K562 (cell line): ENCODE measurements at regions not wholly inside any gene's neighbourhood (a gene's known extent, or its start where the extent isn't known, plus 50 kb on each side); places are given as distances from the start of the nearest gene placed in this dataset.

Experiments used
- ATAC-seq: fragments of 200-7000 bp; cut with Tn5 transposase; 3 replicates; pipeline ENCODE4 v1.9.1; 2020; ENCODE audit warnings: moderate library complexity
- BruUV-seq: library from RNA; stranded (reverse); fragments of 400-500 nt; replicated peaks from 2 replicates; lab custom pipeline; 2021; lab: Mats Ljungman, UMichigan
- CTCF ChIA-PET: fragments of 300-600 bp; formaldehyde crosslinking; extraction: SDS; loops from one replicate; lab custom pipeline; 2021; ENCODE audit warnings: low intra/inter-chr PET ratio; lab: Yijun Ruan, JAX
- POLR2A ChIA-PET: fragments of 300-600, 350-650 bp; sonication (Branson Sonifier 250); formaldehyde crosslinking; extraction: SDS; loops from one replicate; lab custom pipeline; 2021; ENCODE audit warnings: antibody characterized with exemption, inconsistent platforms; lab: Yijun Ruan, JAX
- DNase-seq, 4 experiments: peaks; one replicate each; pipeline versions ENCODE4 v3.0.0 to v3.0.0-alpha.2; 2011 to 2018; ENCODE audit warnings: low spot score in 3 of 4, mixed read lengths in 3 of 4; ENCODE audit errors: extremely low read depth in 1 of 4
- FAIRE-seq: peaks from 2 replicates; lab custom pipeline; 2011; peaks lifted over from hg19 to GRCh38; lab: Jason Lieb, UNC
- H2AFZ ChIP-seq: 2 replicates; pipeline ENCODE4 v1.6.0; 2011; ENCODE audit warnings: low read depth, low read length, control low read depth, inconsistent platforms
- H3K27ac ChIP-seq: fragments of 200-600 bp; 3 replicates; pipeline ENCODE4 v1.8.0; 2011; ENCODE audit warnings: low read depth, mild to moderate bottlenecking, control low read depth, inconsistent platforms, low read length, moderate library complexity, mixed read lengths; ENCODE audit errors: extremely low read depth
- H3K27me3 ChIP-seq, 2 experiments: fragments of 300-600 bp in 1 of 2; 2 replicates in 1 of 2; 3 replicates in 1 of 2; pipeline versions ENCODE4 v1.6.0 to v1.8.0; 2011; ENCODE audit warnings: inconsistent platforms in 2 of 2, low read length in 2 of 2, mild to moderate bottlenecking in 1 of 2, mixed read lengths in 1 of 2, moderate library complexity in 1 of 2; ENCODE audit not compliant: control insufficient read depth in 2 of 2, insufficient read depth in 2 of 2
- H3K36me3 ChIP-seq: fragments of 300-600 bp; 3 replicates; pipeline ENCODE4 v1.8.0; 2011; ENCODE audit warnings: mild to moderate bottlenecking, low read length, inconsistent platforms; ENCODE audit not compliant: control insufficient read depth, insufficient read depth
- H3K4me1 ChIP-seq, 2 experiments: fragments of 200-600 bp in 1 of 2; replicated peaks in 1 of 2; 2 replicates in 1 of 2; 3 replicates in 1 of 2; pipeline versions ENCODE4 v1.5.1 to v1.8.0; 2011; ENCODE audit warnings: inconsistent platforms in 2 of 2, low read length in 2 of 2, mild to moderate bottlenecking in 1 of 2, mixed read lengths in 1 of 2, moderate library complexity in 1 of 2; ENCODE audit not compliant: control insufficient read depth in 2 of 2, insufficient read depth in 2 of 2
- H3K4me2 ChIP-seq: 2 replicates; pipeline ENCODE4 v1.6.1; 2011; ENCODE audit warnings: low read length, control low read depth, inconsistent platforms, mixed read lengths; ENCODE audit not compliant: insufficient read depth
- H3K4me3 ChIP-seq: fragments of 200-600 bp; sonication (generic), shearing (Covaris generic); 2 replicates; pipeline ENCODE4 v1.5.1; 2016; ENCODE audit warnings: control low read depth, inconsistent platforms
- H3K79me2 ChIP-seq: fragments of 200-600 bp; 3 replicates; pipeline ENCODE4 v1.8.0; 2011; ENCODE audit warnings: low read length, inconsistent platforms; ENCODE audit not compliant: control insufficient read depth, insufficient read depth
- H3K9ac ChIP-seq, 2 experiments: 2 replicates each; pipeline versions ENCODE4 v1.6.0 to v1.6.1; 2011; ENCODE audit warnings: low read depth in 2 of 2, low read length in 2 of 2, control low read depth in 1 of 2, inconsistent platforms in 1 of 2, mild to moderate bottlenecking in 1 of 2, mixed read lengths in 1 of 2; ENCODE audit not compliant: insufficient read depth in 1 of 2
- H3K9me1 ChIP-seq: one replicate; pipeline ENCODE4 v1.6.0; 2011; ENCODE audit warnings: inconsistent platforms, mild to moderate bottlenecking, low read length, moderate library complexity; ENCODE audit not compliant: control insufficient read depth, insufficient read depth
- H3K9me3 ChIP-seq: replicated peaks from 2 replicates; pipeline ENCODE4 v1.5.1; 2011; ENCODE audit warnings: low read depth, low read length, inconsistent platforms; ENCODE audit not compliant: control insufficient read depth, insufficient read depth
- H4K20me1 ChIP-seq: replicated peaks from 2 replicates; pipeline ENCODE4 v1.6.1; 2011; ENCODE audit warnings: low read length, inconsistent platforms, mixed read lengths; ENCODE audit not compliant: control insufficient read depth, insufficient read depth
- ATF4 ChIP-seq: fragments of 450-650 bp; formaldehyde crosslinking; IDR thresholded peaks from 2 replicates; pipeline ENCODE4 v1.4.0; 2022; ENCODE audit warnings: mild to moderate bottlenecking, moderate library complexity
- CBFB ChIP-seq: sonication (generic); formaldehyde crosslinking; IDR thresholded peaks from 2 replicates; pipeline ENCODE4 v1.4.0; 2020; ENCODE audit warnings: mild to moderate bottlenecking, missing genetic modification reagents
- CXXC5 ChIP-seq: fragments of 250-450 bp; sonication (Bioruptor Pico); IDR thresholded peaks from 2 replicates; pipeline ENCODE4 v1.8.0; 2022; ENCODE audit warnings: inconsistent platforms, mild to moderate bottlenecking, moderate library complexity
- EP300 ChIP-seq: IDR thresholded peaks from 2 replicates; pipeline ENCODE4 v1.6.1; 2012; ENCODE audit warnings: low read length, improper control_type of control experiment
- HES1 ChIP-seq: fragments of 450-650 bp; IDR thresholded peaks from 2 replicates; pipeline ENCODE4 v1.6.1; 2016; ENCODE audit warnings: low read depth, mild to moderate bottlenecking, moderate library complexity
- MAFK ChIP-seq: IDR thresholded peaks from 2 replicates; pipeline ENCODE4 v1.6.1; 2011; ENCODE audit warnings: low read length, improper control_type of control experiment
- PML ChIP-seq: IDR thresholded peaks from 2 replicates; pipeline ENCODE4 v1.6.1; 2012; ENCODE audit warnings: low read length, inconsistent platforms
- RNF2 ChIP-seq: sonication (generic); IDR thresholded peaks from 2 replicates; pipeline ENCODE4 v1.6.1; 2016
- SMARCE1 ChIP-seq: fragments of 450-650 bp; IDR thresholded peaks from 2 replicates; pipeline ENCODE4 v1.7.1; 2016; ENCODE audit warnings: mild to moderate bottlenecking
- ZBTB2 ChIP-seq: fragments of 450-650 bp; IDR thresholded peaks from 2 replicates; pipeline ENCODE4 v1.6.1; 2016; ENCODE audit warnings: antibody characterized with exemption
- ZBTB7A ChIP-seq: IDR thresholded peaks from 2 replicates; pipeline ENCODE4 v1.6.1; 2011; ENCODE audit warnings: low read depth, mild to moderate bottlenecking, low read length, moderate library complexity, borderline replicate concordance; ENCODE audit not compliant: control insufficient read depth
- ZBTB9 ChIP-seq: fragments of 450-650 bp; formaldehyde crosslinking; IDR thresholded peaks from 2 replicates; pipeline ENCODE4 v1.4.0; 2020; ENCODE audit warnings: mild to moderate bottlenecking, moderate library complexity
- WGBS: fragments of 100-300 bp; shearing (Covaris generic); methylation state at CpG from one replicate; pipeline ENCODE4 v1.1.6; 2016; ENCODE audit warnings: low coverage, mixed read lengths; ENCODE audit not compliant: insufficient coverage; ENCODE audit errors: missing lambda C conversion rate; 5-methylcytosine and 5-hydroxymethylcytosine counted together
- in situ Hi-C: fragments of 300-500 bp; cut with MboI; formaldehyde crosslinking; loops from 4 replicates; pipeline ENCODE4 v1.15.0; 2018; ENCODE audit warnings: inconsistent platforms, mixed read lengths
- intact Hi-C: fragments of 100-400 bp; cut with micrococcal nuclease; formaldehyde crosslinking; loops from 2 replicates; pipeline ENCODE4 v1.14.2; 2022
- TF ChIP-seq, protein P1 (sequence below): fragments of 450-650 bp; IDR thresholded peaks from 2 replicates; pipeline ENCODE4 v1.6.1; 2017; ENCODE audit warnings: antibody characterized with exemption, mild to moderate bottlenecking

- peaks cover 45 to 74% of the 10 kb centered on the region in 2 experiments for H3K4me1 ChIP-seq
- TF ChIP-seq CXXC5 (peak; percentile 25; the same call in 1 of the 2 replicates), MAFK (no peak), HES1 (no peak), ATF4 (CRISPR knock-in tag) (0 out of 2 replicates have a peak, but pooled peaks have one; percentile 5), ZBTB2 (peak; percentile 62; the same call in 1 of the 2 replicates), RNF2 (peak; percentile 84; the same call in 1 of the 2 replicates), ZBTB9 (CRISPR knock-in tag) (0 out of 2 replicates have a peak, but pooled peaks have one; percentile 53), ZBTB7A (peak; percentile 62; the same call in 1 of the 2 replicates), EP300 (peak; percentile 48; the same call in 1 of the 2 replicates), SMARCE1 (peak; percentile 88), PML (0 out of 2 replicates have a peak, but pooled peaks have one; percentile 31), CBFB (no peak)
- TF ChIP-seq, protein P1, sequence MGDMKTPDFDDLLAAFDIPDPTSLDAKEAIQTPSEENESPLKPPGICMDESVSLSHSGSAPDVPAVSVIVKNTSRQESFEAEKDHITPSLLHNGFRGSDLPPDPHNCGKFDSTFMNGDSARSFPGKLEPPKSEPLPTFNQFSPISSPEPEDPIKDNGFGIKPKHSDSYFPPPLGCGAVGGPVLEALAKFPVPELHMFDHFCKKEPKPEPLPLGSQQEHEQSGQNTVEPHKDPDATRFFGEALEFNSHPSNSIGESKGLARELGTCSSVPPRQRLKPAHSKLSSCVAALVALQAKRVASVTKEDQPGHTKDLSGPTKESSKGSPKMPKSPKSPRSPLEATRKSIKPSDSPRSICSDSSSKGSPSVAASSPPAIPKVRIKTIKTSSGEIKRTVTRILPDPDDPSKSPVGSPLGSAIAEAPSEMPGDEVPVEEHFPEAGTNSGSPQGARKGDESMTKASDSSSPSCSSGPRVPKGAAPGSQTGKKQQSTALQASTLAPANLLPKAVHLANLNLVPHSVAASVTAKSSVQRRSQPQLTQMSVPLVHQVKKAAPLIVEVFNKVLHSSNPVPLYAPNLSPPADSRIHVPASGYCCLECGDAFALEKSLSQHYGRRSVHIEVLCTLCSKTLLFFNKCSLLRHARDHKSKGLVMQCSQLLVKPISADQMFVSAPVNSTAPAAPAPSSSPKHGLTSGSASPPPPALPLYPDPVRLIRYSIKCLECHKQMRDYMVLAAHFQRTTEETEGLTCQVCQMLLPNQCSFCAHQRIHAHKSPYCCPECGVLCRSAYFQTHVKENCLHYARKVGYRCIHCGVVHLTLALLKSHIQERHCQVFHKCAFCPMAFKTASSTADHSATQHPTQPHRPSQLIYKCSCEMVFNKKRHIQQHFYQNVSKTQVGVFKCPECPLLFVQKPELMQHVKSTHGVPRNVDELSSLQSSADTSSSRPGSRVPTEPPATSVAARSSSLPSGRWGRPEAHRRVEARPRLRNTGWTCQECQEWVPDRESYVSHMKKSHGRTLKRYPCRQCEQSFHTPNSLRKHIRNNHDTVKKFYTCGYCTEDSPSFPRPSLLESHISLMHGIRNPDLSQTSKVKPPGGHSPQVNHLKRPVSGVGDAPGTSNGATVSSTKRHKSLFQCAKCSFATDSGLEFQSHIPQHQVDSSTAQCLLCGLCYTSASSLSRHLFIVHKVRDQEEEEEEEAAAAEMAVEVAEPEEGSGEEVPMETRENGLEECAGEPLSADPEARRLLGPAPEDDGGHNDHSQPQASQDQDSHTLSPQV: 0 out of 2 replicates have a peak, but pooled peaks have one; percentile 49
Measured at GRCh38 chr12:124512667-124513296, 54.6 kb downstream of the NCOR2 start.

More at GRCh38 chr12:124512667-124513296, 54.6 kb downstream of the NCOR2 start:
- WGBS: 12% methylated on average over 12 of the region's 16 CpGs
- H3K4me3 ChIP-seq: peak overlapping the region; percentile 6; the same call in 1 of the 2 replicates
- ChIA-PET CTCF (no interaction called here), POLR2A (interaction anchor here (0.6 to 1.0 kb wide), 3 partner anchors 9 to 12 kb away, joined by 3 to 6 read pairs (median 3); no protein-coding TSS in a partner anchor)
- DNase-seq (peak; percentile 80 to 95 (median 85)), FAIRE-seq (peak; percentile 98), ATAC-seq (peak; percentile 79)
- H2AFZ ChIP-seq: no peak overlapping the region
- peaks cover 52% of the 10 kb centered on the region for H4K20me1 ChIP-seq
- H3K27ac ChIP-seq: peak overlapping the region; percentile 70
- H3K4me2 ChIP-seq: peak overlapping the region; percentile 74
- peak overlapping the region; percentile 33 to 57; a peak in 3 of 4 replicates for H3K9ac ChIP-seq
- intact Hi-C loops: no loop called here
- peaks cover 2% of the 10 kb centered on the region for H3K9me3 ChIP-seq
- peaks cover 5% of the 10 kb centered on the region for H3K9me1 ChIP-seq
- peaks cover 85% of the 10 kb centered on the region for H3K79me2 ChIP-seq
- no peaks in the 10 kb centered on the region for H3K27me3 ChIP-seq
- in situ Hi-C loops: no loop called here
- no TSS peak for BruUV-seq
- H3K36me3 ChIP-seq: peaks cover 14% of the 10 kb centered on the region; the same call in 2 of the 3 replicates
